HepG2 (cell line): ENCODE measurements at regions not wholly inside any gene's neighbourhood (a gene's known extent, or its start where the extent isn't known, plus 50 kb on each side); places are given as distances from the start of the nearest gene placed in this dataset.

Source experiments
- ATAC-seq: fragments of 200-7000 bp; cut with Tn5 transposase; 3 replicates; pipeline ENCODE4 v1.9.1; 2020; ENCODE audit warnings: mild to moderate bottlenecking, moderate library complexity
- BruUV-seq: library from RNA; stranded (reverse); fragments of 400-500 nt; replicated peaks from 2 replicates; lab custom pipeline; 2021; lab: Mats Ljungman, UMichigan
- CTCF ChIA-PET: fragments of 300-600 bp; formaldehyde crosslinking; extraction: SDS; loops from one replicate; lab custom pipeline; 2021; ENCODE audit warnings: low total read pairs, inconsistent platforms, low intra/inter-chr PET ratio; lab: Yijun Ruan, JAX
- POLR2A ChIA-PET: fragments of 350-600 bp; sonication (Branson Sonifier 250); formaldehyde crosslinking; loops from one replicate; lab custom pipeline; 2020; ENCODE audit warnings: antibody characterized with exemption, inconsistent platforms; lab: Yijun Ruan, JAX
- DNase-seq: peaks from one replicate; pipeline ENCODE4 v3.0.0-alpha.2; 2015; ENCODE audit warnings: low spot score
- FAIRE-seq: peaks from 3 replicates; lab custom pipeline; 2011; peaks lifted over from hg19 to GRCh38; lab: Jason Lieb, UNC
- H2AFZ ChIP-seq: one replicate; pipeline ENCODE4 v1.6.1; 2011; ENCODE audit warnings: low read length, inconsistent platforms
- H3K27ac ChIP-seq: fragments of 300-600 bp; 3 replicates; pipeline ENCODE4 v1.8.0; 2011; ENCODE audit warnings: mixed run types, mild to moderate bottlenecking, mixed read lengths, low read length, inconsistent platforms; ENCODE audit not compliant: insufficient read depth; ENCODE audit errors: extremely low read length
- H3K27me3 ChIP-seq, 2 experiments: fragments of 200-600 bp in 1 of 2; 2 replicates in 1 of 2; 3 replicates in 1 of 2; pipeline versions ENCODE4 v1.6.0 to v1.8.0; 2011; ENCODE audit warnings: low read length in 2 of 2, mild to moderate bottlenecking in 2 of 2, moderate library complexity in 2 of 2, inconsistent platforms in 1 of 2; ENCODE audit not compliant: insufficient read depth in 2 of 2, control insufficient read depth in 1 of 2
- H3K36me3 ChIP-seq, 2 experiments: fragments of 200-600 bp in 1 of 2; replicated peaks in 1 of 2; 2 replicates in 1 of 2; 3 replicates in 1 of 2; pipeline versions ENCODE4 v1.5.1 to v1.8.0; 2011; ENCODE audit warnings: low read length in 2 of 2, inconsistent platforms in 1 of 2; ENCODE audit not compliant: insufficient read depth in 2 of 2, control insufficient read depth in 1 of 2
- H3K4me1 ChIP-seq: 2 replicates; pipeline ENCODE4 v1.5.1; 2012; ENCODE audit warnings: low read length, inconsistent platforms; ENCODE audit not compliant: insufficient read depth
- H3K4me2 ChIP-seq: 2 replicates; pipeline ENCODE4 v1.6.0; 2011; ENCODE audit warnings: low read depth, low read length, inconsistent platforms
- H3K4me3 ChIP-seq, 3 experiments: fragments of 200-600 bp in 1 of 3; sonication (generic), shearing (Covaris generic) in 1 of 3; replicated peaks in 1 of 3; 2 replicates each; pipeline ENCODE4 v1.5.1; 2011 to 2016; ENCODE audit warnings: low read length in 3 of 3, inconsistent platforms in 2 of 3, low read depth in 2 of 3, mild to moderate bottlenecking in 2 of 3, control low read depth in 1 of 3, mixed read lengths in 1 of 3; ENCODE audit not compliant: insufficient read depth in 1 of 3
- H3K79me2 ChIP-seq: one replicate; pipeline ENCODE4 v1.6.1; 2011; ENCODE audit warnings: low read length, inconsistent platforms; ENCODE audit not compliant: insufficient read depth
- H3K9ac ChIP-seq: 2 replicates; pipeline ENCODE4 v1.6.0; 2011; ENCODE audit warnings: mild to moderate bottlenecking, low read depth, low read length, inconsistent platforms; ENCODE audit not compliant: insufficient read depth
- H3K9me3 ChIP-seq: 2 replicates; pipeline ENCODE4 v1.5.1; 2012; ENCODE audit warnings: mild to moderate bottlenecking, low read length
- H4K20me1 ChIP-seq: 2 replicates; pipeline ENCODE4 v1.6.0; 2011; ENCODE audit warnings: inconsistent platforms, mild to moderate bottlenecking, low read length, moderate library complexity; ENCODE audit not compliant: insufficient read depth
- NFE2 ChIP-seq: sonication (generic); formaldehyde crosslinking; IDR thresholded peaks from 2 replicates; pipeline ENCODE4 v1.4.0; 2020; ENCODE audit warnings: missing genetic modification reagents
- NFE2L2 ChIP-seq: fragments of 150-350 bp; IDR thresholded peaks from 2 replicates; pipeline ENCODE4 v1.6.1; 2014; ENCODE audit warnings: low read length
- NR2F6 ChIP-seq, 2 experiments: IDR thresholded peaks; 2 replicates each; pipeline ENCODE4 v1.6.1; 2016; ENCODE audit warnings: antibody characterized with exemption in 1 of 2, mild to moderate bottlenecking in 1 of 2
- PLSCR1 ChIP-seq: sonication (generic); formaldehyde crosslinking; IDR thresholded peaks from 2 replicates; pipeline ENCODE4 v1.5.0; 2020; ENCODE audit warnings: missing genetic modification reagents, mild to moderate bottlenecking, borderline replicate concordance
- SMAD9 ChIP-seq: sonication (generic); formaldehyde crosslinking; IDR thresholded peaks from 2 replicates; pipeline ENCODE4 v1.5.1; 2020; ENCODE audit warnings: mild to moderate bottlenecking, missing genetic modification reagents
- SOX13 ChIP-seq, 3 experiments: fragments of 450-650 bp in 1 of 3; sonication (generic) in 1 of 3; formaldehyde crosslinking in 1 of 3; IDR thresholded peaks in 2 of 3; conservative IDR thresholded peaks in 1 of 3; 2 replicates each; pipeline versions ENCODE4 v1.5.0 to v1.6.1; 2016 to 2020; ENCODE audit warnings: antibody characterized with exemption in 1 of 3, mild to moderate bottlenecking in 1 of 3, missing compliant biosample characterization in 1 of 3, missing genetic modification reagents in 1 of 3, moderate library complexity in 1 of 3
- SRSF9 ChIP-seq: fragments of 200-400 bp; formaldehyde crosslinking; IDR thresholded peaks from 2 replicates; pipeline ENCODE4 v1.6.1; 2018; ENCODE audit warnings: borderline replicate concordance, mild to moderate bottlenecking, low read depth, low read length; ENCODE audit not compliant: insufficient read depth, poor library complexity, severe bottlenecking
- THAP7 ChIP-seq: sonication (generic); formaldehyde crosslinking; IDR thresholded peaks from 2 replicates; pipeline ENCODE4 v1.8.1; 2023; ENCODE audit warnings: mild to moderate bottlenecking, missing genetic modification reagents
- THRA ChIP-seq: sonication (generic); formaldehyde crosslinking; IDR thresholded peaks from 2 replicates; pipeline ENCODE4 v1.4.0; 2020; ENCODE audit warnings: missing genetic modification reagents, borderline replicate concordance
- ZNF629 ChIP-seq: sonication (generic); formaldehyde crosslinking; conservative IDR thresholded peaks from 2 replicates; pipeline ENCODE4 v1.5.0; 2020; ENCODE audit warnings: missing genetic modification reagents
- ZNF7 ChIP-seq: IDR thresholded peaks from 2 replicates; pipeline ENCODE4 v1.6.1; 2016; ENCODE audit warnings: missing biosample characterization, missing genetic modification reagents
- ZNF766 ChIP-seq: sonication (generic); formaldehyde crosslinking; IDR thresholded peaks from 2 replicates; pipeline ENCODE4 v1.5.0; 2020; ENCODE audit warnings: missing genetic modification reagents, borderline replicate concordance
- ZNF891 ChIP-seq: sonication (generic); formaldehyde crosslinking; IDR thresholded peaks from 2 replicates; pipeline ENCODE4 v1.5.0; 2020; ENCODE audit warnings: mild to moderate bottlenecking, missing genetic modification reagents
- ZSCAN20 ChIP-seq: sonication (generic); formaldehyde crosslinking; IDR thresholded peaks from 2 replicates; pipeline ENCODE4 v1.4.0; 2020; ENCODE audit warnings: missing genetic modification reagents, mild to moderate bottlenecking, borderline replicate concordance
- WGBS: methylation state at CpG from one replicate; pipeline ENCODE4 v1.1.6; 2017; ENCODE audit warnings: low lambda C conversion rate; 5-methylcytosine and 5-hydroxymethylcytosine counted together
- in situ Hi-C: cut with HindIII; loops from 2 replicates; pipeline ENCODE4 v1.10.0; 2017; ENCODE audit warnings: low pct_unique_long_range_greater_than_20kb; ENCODE audit not compliant: extremely low pct_ligation_motif_present
- intact Hi-C: fragments of 100-400 bp; cut with micrococcal nuclease; formaldehyde crosslinking; loops from one replicate; pipeline ENCODE4 v1.10.0; 2022; ENCODE audit not compliant: unreplicated experiment

GRCh38 chr16:86157616-86158247 is 258.8 kb downstream of the IRF8 start:
- Histone ChIP-seq H3K4me1 (no peaks in the 10 kb centered on the region), H4K20me1 (no peaks in the 10 kb centered on the region; the same call in 1 of the 2 replicates), H3K36me3 (no peaks in the 10 kb centered on the region), H3K4me3 (no peak overlapping the region), H2AFZ (no peak overlapping the region), H3K27me3 (peaks cover 0 to 17% of the 10 kb centered on the region in 2 experiments; a peak in 3 of 5 replicates), H3K4me2 (no peak overlapping the region), H3K9me3 (peaks cover 12% of the 10 kb centered on the region), H3K27ac (no peak overlapping the region), H3K9ac (no peak overlapping the region), H3K79me2 (no peaks in the 10 kb centered on the region)
- in situ Hi-C loops = no loop called here
- POLR2A ChIA-PET = no interaction called here
- CTCF ChIA-PET = no interaction called here
- no peak for FAIRE-seq
- WGBS = 39% methylated on average over 6 of the region's 6 CpGs
- BruUV-seq = no TSS peak
- TF ChIP-seq ZNF766 (CRISPR knock-in tag) (no peak), SMAD9 (CRISPR knock-in tag) (no peak), ZNF7 (CRISPR knock-in tag) (no peak), SRSF9 (no peak), ZNF629 (CRISPR knock-in tag) (no peak), PLSCR1 (no peak), SOX13 (IDR thresholded peaks at IDR 0.05) (no peak), SOX13 (CRISPR knock-in tag; conservative IDR thresholded peaks at IDR 0.05 in 1 of 2, IDR thresholded peaks at IDR 0.05 in 1 of 2) (no peak), THAP7 (CRISPR knock-in tag) (no peak), ZNF891 (CRISPR knock-in tag) (no peak), NFE2L2 (no peak), THRA (CRISPR knock-in tag) (no peak), ZSCAN20 (CRISPR knock-in tag) (no peak), NFE2 (CRISPR knock-in tag) (no peak), NR2F6 (IDR thresholded peaks at IDR 0.05) (no peak), NR2F6 (CRISPR knock-in tag; IDR thresholded peaks at IDR 0.05) (no peak)
- intact Hi-C loops = no loop called here
- no peak for DNase-seq
- no peak for ATAC-seq
